ENCODE measurements at regions not wholly inside any gene's neighbourhood (a gene's known extent, or its start where the extent isn't known, plus 50 kb on each side); places are given as distances from the start of the nearest gene placed in this dataset.

GRCh38 chr4:17066236-17066635, 167.8 kb upstream of the LDB2 start:
- H3K9me3 ChIP-seq (ENCODE audit: low read length), result no peaks in the 10 kb centered on the region
- H3K27me3 ChIP-seq (ENCODE audit: insufficient read depth, low read length), result no peaks in the 10 kb centered on the region
- no peaks in the 10 kb centered on the region for H3K4me1 ChIP-seq (ENCODE audit: insufficient read depth, low read length)
- H3K4me3 ChIP-seq (ENCODE audit: low read length), result no peak overlapping the region
- no peaks in the 10 kb centered on the region for H3K36me3 ChIP-seq (ENCODE audit: insufficient read depth, low read length)
- H2AFZ ChIP-seq (ENCODE audit: low read depth, low read length), result no peak overlapping the region

- H2AFZ ChIP-seq (ENCODE audit: low read depth, low read length), result no peak overlapping the region
- no peaks in the 10 kb centered on the region for H3K9me3 ChIP-seq (ENCODE audit: low read length)
- H3K36me3 ChIP-seq (ENCODE audit: insufficient read depth, low read length), result no peaks in the 10 kb centered on the region
- H3K27me3 ChIP-seq (ENCODE audit: insufficient read depth, low read length), result no peaks in the 10 kb centered on the region
- no peak overlapping the region for H3K4me3 ChIP-seq (ENCODE audit: low read length)
- H3K4me1 ChIP-seq (ENCODE audit: insufficient read depth, low read length), result no peaks in the 10 kb centered on the region
Measured at GRCh38 chr4:17065821-17066220, 167.4 kb upstream of the LDB2 start.

GRCh38 chr4:17064959-17065358, 166.5 kb upstream of the LDB2 start:
- no peak overlapping the region for H2AFZ ChIP-seq (ENCODE audit: low read depth, low read length)
- H3K36me3 ChIP-seq (ENCODE audit: insufficient read depth, low read length), result no peaks in the 10 kb centered on the region
- H3K4me1 ChIP-seq (ENCODE audit: insufficient read depth, low read length), result no peaks in the 10 kb centered on the region
- H3K4me3 ChIP-seq (ENCODE audit: low read length), result no peak overlapping the region
- no peaks in the 10 kb centered on the region for H3K9me3 ChIP-seq (ENCODE audit: low read length)
- H3K27me3 ChIP-seq (ENCODE audit: insufficient read depth, low read length), result no peaks in the 10 kb centered on the region

GRCh38 chr4:17063888-17064287, 165.4 kb upstream of the LDB2 start:
- no peaks in the 10 kb centered on the region for H3K36me3 ChIP-seq (ENCODE audit: insufficient read depth, low read length)
- H3K4me1 ChIP-seq (ENCODE audit: insufficient read depth, low read length), result no peaks in the 10 kb centered on the region
- H3K27me3 ChIP-seq (ENCODE audit: insufficient read depth, low read length), result no peaks in the 10 kb centered on the region
- H3K9me3 ChIP-seq (ENCODE audit: low read length), result no peaks in the 10 kb centered on the region
- H2AFZ ChIP-seq (ENCODE audit: low read depth, low read length), result no peak overlapping the region
- H3K4me3 ChIP-seq (ENCODE audit: low read length), result no peak overlapping the region

- H2AFZ ChIP-seq (ENCODE audit: low read depth, low read length), result no peak overlapping the region
- H3K36me3 ChIP-seq (ENCODE audit: insufficient read depth, low read length), result no peaks in the 10 kb centered on the region
- H3K9me3 ChIP-seq (ENCODE audit: low read length), result no peaks in the 10 kb centered on the region
- H3K4me3 ChIP-seq (ENCODE audit: low read length), result no peak overlapping the region
- no peaks in the 10 kb centered on the region for H3K4me1 ChIP-seq (ENCODE audit: insufficient read depth, low read length)
- no peaks in the 10 kb centered on the region for H3K27me3 ChIP-seq (ENCODE audit: insufficient read depth, low read length)
Measured at GRCh38 chr4:17060230-17060629, 161.8 kb upstream of the LDB2 start.

- Histone ChIP-seq H3K9me3 (ENCODE audit: low read length) (no peaks in the 10 kb centered on the region), H3K4me1 (ENCODE audit: insufficient read depth, low read length) (no peaks in the 10 kb centered on the region), H3K27me3 (ENCODE audit: insufficient read depth, low read length) (no peaks in the 10 kb centered on the region), H3K4me3 (ENCODE audit: low read length) (no peak overlapping the region), H3K36me3 (ENCODE audit: insufficient read depth, low read length) (no peaks in the 10 kb centered on the region), H2AFZ (ENCODE audit: low read depth, low read length) (no peak overlapping the region)
Measured at GRCh38 chr4:17058916-17059741, 160.7 kb upstream of the LDB2 start.

- no peak overlapping the region for H3K4me3 ChIP-seq (ENCODE audit: low read length)
- H3K9me3 ChIP-seq (ENCODE audit: low read length), result no peaks in the 10 kb centered on the region
- H3K4me1 ChIP-seq (ENCODE audit: insufficient read depth, low read length), result no peaks in the 10 kb centered on the region
- no peak overlapping the region for H2AFZ ChIP-seq (ENCODE audit: low read depth, low read length)
- H3K36me3 ChIP-seq (ENCODE audit: insufficient read depth, low read length), result no peaks in the 10 kb centered on the region
- no peaks in the 10 kb centered on the region for H3K27me3 ChIP-seq (ENCODE audit: insufficient read depth, low read length)
Measured at GRCh38 chr4:17058536-17058915, 160.1 kb upstream of the LDB2 start.

GRCh38 chr4:17057035-17057434, 158.6 kb upstream of the LDB2 start:
- Histone ChIP-seq H3K9me3 (ENCODE audit: low read length) (no peaks in the 10 kb centered on the region), H3K36me3 (ENCODE audit: insufficient read depth, low read length) (no peaks in the 10 kb centered on the region), H3K27me3 (ENCODE audit: insufficient read depth, low read length) (no peaks in the 10 kb centered on the region), H2AFZ (ENCODE audit: low read depth, low read length) (no peak overlapping the region), H3K4me3 (ENCODE audit: low read length) (no peak overlapping the region), H3K4me1 (ENCODE audit: insufficient read depth, low read length) (no peaks in the 10 kb centered on the region)

GRCh38 chr4:17055788-17056187, 157.3 kb upstream of the LDB2 start:
- Histone ChIP-seq H3K27me3 (ENCODE audit: insufficient read depth, low read length) (no peaks in the 10 kb centered on the region), H3K4me1 (ENCODE audit: insufficient read depth, low read length) (no peaks in the 10 kb centered on the region), H3K4me3 (ENCODE audit: low read length) (no peak overlapping the region), H2AFZ (ENCODE audit: low read depth, low read length) (no peak overlapping the region), H3K9me3 (ENCODE audit: low read length) (no peaks in the 10 kb centered on the region), H3K36me3 (ENCODE audit: insufficient read depth, low read length) (no peaks in the 10 kb centered on the region)

GRCh38 chr4:17045866-17046265, 147.4 kb upstream of the LDB2 start:
- Histone ChIP-seq H3K9me3 (ENCODE audit: low read length) (no peaks in the 10 kb centered on the region), H3K4me3 (ENCODE audit: low read length) (no peak overlapping the region), H3K36me3 (ENCODE audit: insufficient read depth, low read length) (no peaks in the 10 kb centered on the region), H2AFZ (ENCODE audit: low read depth, low read length) (no peak overlapping the region), H3K4me1 (ENCODE audit: insufficient read depth, low read length) (no peaks in the 10 kb centered on the region), H3K27me3 (ENCODE audit: insufficient read depth, low read length) (no peaks in the 10 kb centered on the region)

- Histone ChIP-seq H2AFZ (ENCODE audit: low read depth, low read length) (no peak overlapping the region), H3K27me3 (ENCODE audit: insufficient read depth, low read length) (no peaks in the 10 kb centered on the region), H3K36me3 (ENCODE audit: insufficient read depth, low read length) (no peaks in the 10 kb centered on the region), H3K4me1 (ENCODE audit: insufficient read depth, low read length) (no peaks in the 10 kb centered on the region), H3K9me3 (ENCODE audit: low read length) (no peaks in the 10 kb centered on the region), H3K4me3 (ENCODE audit: low read length) (no peak overlapping the region)
Measured at GRCh38 chr4:17038510-17039176, 140.2 kb upstream of the LDB2 start.

- Histone ChIP-seq H3K4me1 (ENCODE audit: insufficient read depth, low read length) (no peaks in the 10 kb centered on the region), H3K36me3 (ENCODE audit: insufficient read depth, low read length) (no peaks in the 10 kb centered on the region), H2AFZ (ENCODE audit: low read depth, low read length) (no peak overlapping the region), H3K27me3 (ENCODE audit: insufficient read depth, low read length) (no peaks in the 10 kb centered on the region), H3K9me3 (ENCODE audit: low read length) (no peaks in the 10 kb centered on the region), H3K4me3 (ENCODE audit: low read length) (no peak overlapping the region)
Measured at GRCh38 chr4:17033768-17034181, 135.3 kb upstream of the LDB2 start.

GRCh38 chr4:17033025-17033767, 134.8 kb upstream of the LDB2 start:
- Histone ChIP-seq H3K4me3 (ENCODE audit: low read length) (no peak overlapping the region), H3K4me1 (ENCODE audit: insufficient read depth, low read length) (no peaks in the 10 kb centered on the region), H3K27me3 (ENCODE audit: insufficient read depth, low read length) (no peaks in the 10 kb centered on the region), H3K36me3 (ENCODE audit: insufficient read depth, low read length) (no peaks in the 10 kb centered on the region), H2AFZ (ENCODE audit: low read depth, low read length) (no peak overlapping the region), H3K9me3 (ENCODE audit: low read length) (no peaks in the 10 kb centered on the region)

Data from neuron (in vitro differentiated cells).